ENCODE measurements at regions not wholly inside any gene's neighbourhood (a gene's known extent, or its start where the extent isn't known, plus 50 kb on each side); places are given as distances from the start of the nearest gene placed in this dataset.

DNA sequence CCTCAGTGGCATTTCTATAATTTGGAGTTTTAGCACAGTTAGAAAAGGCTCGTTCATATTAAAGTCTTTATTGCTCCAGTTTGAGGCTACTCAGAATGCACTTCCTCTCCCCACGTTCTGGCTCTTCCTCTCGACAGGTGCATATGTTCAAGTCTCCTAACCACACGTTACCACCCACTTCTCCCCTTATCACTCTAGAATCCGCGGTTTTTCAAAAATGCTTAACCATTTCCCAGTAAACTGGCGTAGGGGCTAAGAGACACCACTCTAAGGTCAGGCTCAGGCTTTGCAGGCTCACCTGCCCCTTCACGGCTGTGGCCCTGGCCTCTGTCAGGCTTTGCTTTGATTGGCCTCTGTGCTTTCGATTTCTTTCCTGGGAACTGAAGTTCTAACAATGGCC is 383.6 kb downstream of the GLRX3 start:
- H3K4me3 ChIP-seq (ENCODE audit: low read length) = no peak overlapping the region
- DNase-seq (ENCODE audit: low read depth) = no peak
- TF ChIP-seq, protein P1, sequence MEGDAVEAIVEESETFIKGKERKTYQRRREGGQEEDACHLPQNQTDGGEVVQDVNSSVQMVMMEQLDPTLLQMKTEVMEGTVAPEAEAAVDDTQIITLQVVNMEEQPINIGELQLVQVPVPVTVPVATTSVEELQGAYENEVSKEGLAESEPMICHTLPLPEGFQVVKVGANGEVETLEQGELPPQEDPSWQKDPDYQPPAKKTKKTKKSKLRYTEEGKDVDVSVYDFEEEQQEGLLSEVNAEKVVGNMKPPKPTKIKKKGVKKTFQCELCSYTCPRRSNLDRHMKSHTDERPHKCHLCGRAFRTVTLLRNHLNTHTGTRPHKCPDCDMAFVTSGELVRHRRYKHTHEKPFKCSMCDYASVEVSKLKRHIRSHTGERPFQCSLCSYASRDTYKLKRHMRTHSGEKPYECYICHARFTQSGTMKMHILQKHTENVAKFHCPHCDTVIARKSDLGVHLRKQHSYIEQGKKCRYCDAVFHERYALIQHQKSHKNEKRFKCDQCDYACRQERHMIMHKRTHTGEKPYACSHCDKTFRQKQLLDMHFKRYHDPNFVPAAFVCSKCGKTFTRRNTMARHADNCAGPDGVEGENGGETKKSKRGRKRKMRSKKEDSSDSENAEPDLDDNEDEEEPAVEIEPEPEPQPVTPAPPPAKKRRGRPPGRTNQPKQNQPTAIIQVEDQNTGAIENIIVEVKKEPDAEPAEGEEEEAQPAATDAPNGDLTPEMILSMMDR (IDR thresholded peaks at IDR 0.05; ENCODE audit: insufficient read depth, low read depth, low read length, missing control alignments) = no peak

- TF ChIP-seq, protein P1 (IDR thresholded peaks at IDR 0.05; ENCODE audit: insufficient read depth, low read depth, low read length, missing control alignments) = no peak
- no peak overlapping the region for H3K4me3 ChIP-seq (ENCODE audit: low read length)
- DNase-seq (ENCODE audit: low read depth) = no peak
Observed at GRCh38 chr10:130531312-130531711, 395.1 kb downstream of the GLRX3 start.

DNA sequence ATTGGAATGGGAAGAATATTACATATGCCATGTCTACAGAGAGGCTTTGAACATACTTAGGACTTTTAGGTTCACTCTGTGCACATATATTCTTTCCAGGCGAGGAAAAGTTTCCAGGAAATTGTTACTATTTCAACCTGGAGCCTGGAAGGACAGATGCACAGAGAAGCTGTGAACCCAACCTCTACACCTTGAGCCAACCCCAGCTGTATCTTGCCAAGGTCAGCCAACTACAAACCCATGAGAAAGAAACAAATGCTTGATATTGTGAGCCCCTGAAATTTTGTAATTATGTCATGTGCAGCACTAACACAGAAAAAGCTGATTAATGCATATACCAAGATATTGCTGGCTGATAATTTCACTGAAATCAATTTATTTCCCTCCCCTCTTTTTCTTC is 404.9 kb downstream of the GLRX3 start:
- no peak overlapping the region for H3K4me3 ChIP-seq (ENCODE audit: low read length)
- TF ChIP-seq, protein P1 (IDR thresholded peaks at IDR 0.05; ENCODE audit: insufficient read depth, low read depth, low read length, missing control alignments) = no peak
- DNase-seq (ENCODE audit: low read depth) = no peak

- DNase-seq (ENCODE audit: low read depth) = no peak
- H3K4me3 ChIP-seq (ENCODE audit: low read length) = no peak overlapping the region
- TF ChIP-seq, protein P1 (IDR thresholded peaks at IDR 0.05; ENCODE audit: insufficient read depth, low read depth, low read length, missing control alignments) = no peak
Observed at GRCh38 chr10:130542761-130543160, 406.6 kb downstream of the GLRX3 start.

GRCh38 chr10:130543794-130544193 is 407.6 kb downstream of the GLRX3 start:
- TF ChIP-seq, protein P1 (IDR thresholded peaks at IDR 0.05; ENCODE audit: insufficient read depth, low read depth, low read length, missing control alignments) = no peak
- DNase-seq (ENCODE audit: low read depth) = no peak
- H3K4me3 ChIP-seq (ENCODE audit: low read length) = no peak overlapping the region

DNA sequence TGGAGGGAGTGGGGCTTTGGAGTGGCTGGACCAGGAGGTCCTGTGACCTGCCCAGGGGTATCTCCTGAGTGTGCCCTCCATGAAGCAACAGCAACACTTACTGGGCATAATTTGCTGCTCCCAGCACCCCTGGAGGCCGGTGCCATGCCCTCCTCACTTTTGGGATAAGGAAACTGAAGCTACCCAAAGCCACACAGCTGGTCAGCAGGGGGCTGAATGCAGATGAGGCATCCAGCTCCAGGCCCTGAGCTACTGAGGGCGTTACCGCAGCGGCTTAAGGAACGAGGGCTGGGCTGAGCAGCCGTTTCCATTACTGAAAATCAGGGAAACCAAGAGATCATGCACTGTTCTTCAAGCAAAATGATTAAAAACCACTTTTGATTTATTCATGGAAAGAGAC is 408.9 kb downstream of the GLRX3 start:
- TF ChIP-seq, protein P1 (IDR thresholded peaks at IDR 0.05; ENCODE audit: insufficient read depth, low read depth, low read length, missing control alignments) = no peak
- DNase-seq (ENCODE audit: low read depth) = no peak
- no peak overlapping the region for H3K4me3 ChIP-seq (ENCODE audit: low read length)

DNA sequence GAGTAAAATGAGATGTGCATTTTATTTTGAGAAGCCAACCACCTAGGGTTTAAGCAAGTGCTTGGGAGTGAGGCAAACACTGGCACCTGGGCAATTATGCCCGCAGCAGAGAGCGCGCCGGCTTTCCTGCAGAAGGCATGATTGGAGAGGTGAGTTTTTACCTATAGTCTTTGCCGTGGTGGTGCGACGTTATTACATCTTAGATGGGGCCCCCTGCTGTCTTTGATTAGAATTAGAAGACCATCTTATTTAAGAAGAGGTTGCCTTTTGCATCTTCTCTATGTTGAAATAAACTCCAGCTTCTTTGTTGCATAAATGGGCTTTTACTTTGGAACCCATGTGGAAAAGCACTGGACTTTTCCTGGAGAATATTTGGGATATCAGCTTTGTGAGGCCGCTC is 409.5 kb downstream of the GLRX3 start:
- TF ChIP-seq, protein P1 (IDR thresholded peaks at IDR 0.05; ENCODE audit: insufficient read depth, low read depth, low read length, missing control alignments) = no peak
- no peak overlapping the region for H3K4me3 ChIP-seq (ENCODE audit: low read length)
- DNase-seq (ENCODE audit: low read depth) = no peak

Measured in epithelial cell of esophagus (primary cell).